K562 (cell line): ENCODE measurements at regions not wholly inside any gene's neighbourhood (a gene's known extent, or its start where the extent isn't known, plus 50 kb on each side); places are given as distances from the start of the nearest gene placed in this dataset.

ENCODE experiments used
- CEBPZ ChIP-seq: fragments of 150-350 bp; IDR thresholded peaks from 2 replicates; pipeline ENCODE4 v1.6.1; 2014; ENCODE audit warnings: low read depth, mild to moderate bottlenecking, low read length, borderline replicate concordance
- MXI1 ChIP-seq: IDR thresholded peaks from 2 replicates; pipeline ENCODE4 v1.6.1; 2011; ENCODE audit warnings: low read depth, mild to moderate bottlenecking, improper control_type of control experiment, low read length
- MYBL2 ChIP-seq, 2 experiments: fragments of 450-650 bp in 1 of 2; sonication (generic) in 1 of 2; formaldehyde crosslinking in 1 of 2; IDR thresholded peaks; 2 replicates each; pipeline versions ENCODE4 v1.6.1 to v1.8.1; 2017 to 2022; ENCODE audit warnings: borderline replicate concordance in 1 of 2, inconsistent platforms in 1 of 2, low read depth in 1 of 2, mild to moderate bottlenecking in 1 of 2, missing genetic modification reagents in 1 of 2, moderate library complexity in 1 of 2
- PHF20 ChIP-seq: fragments of 450-650 bp; IDR thresholded peaks from 2 replicates; pipeline ENCODE4 v1.6.1; 2018; ENCODE audit not compliant: partially characterized antibody
- RAD21 ChIP-seq, 2 experiments: fragments of 250-450 bp in 1 of 2; fragments of 450-650 bp in 1 of 2; sonication (Bioruptor Pico) in 1 of 2; formaldehyde crosslinking in 1 of 2; IDR thresholded peaks in 1 of 2; conservative IDR thresholded peaks in 1 of 2; 2 replicates each; pipeline versions ENCODE4 v1.4.0 to v1.8.0; 2020 to 2022; ENCODE audit warnings: mild to moderate bottlenecking in 2 of 2, moderate library complexity in 1 of 2
- RCOR1 ChIP-seq, 2 experiments: IDR thresholded peaks; 2 replicates each; pipeline ENCODE4 v1.6.1; 2012; ENCODE audit warnings: low read depth in 2 of 2, low read length in 2 of 2, borderline replicate concordance in 1 of 2, improper control_type of control experiment in 1 of 2
- SIN3A ChIP-seq, 2 experiments: fragments of 150-350 bp in 1 of 2; IDR thresholded peaks; 2 replicates each; pipeline ENCODE4 v1.6.1; 2011 to 2016; ENCODE audit warnings: borderline replicate concordance in 2 of 2, low read depth in 2 of 2, low read length in 2 of 2, mild to moderate bottlenecking in 2 of 2, moderate library complexity in 2 of 2; ENCODE audit not compliant: control insufficient read depth in 1 of 2
- SP2 ChIP-seq: IDR thresholded peaks from 2 replicates; pipeline ENCODE4 v1.6.1; 2011; ENCODE audit warnings: mild to moderate bottlenecking, low read depth, low read length, moderate library complexity; ENCODE audit not compliant: poor library complexity, severe bottlenecking; ENCODE audit errors: extremely low read depth
- TAF1 ChIP-seq: IDR thresholded peaks from 2 replicates; pipeline ENCODE4 v1.6.1; 2011; ENCODE audit warnings: mild to moderate bottlenecking, low read length, moderate library complexity; ENCODE audit not compliant: insufficient read depth, control insufficient read depth, severe bottlenecking; ENCODE audit errors: extremely low read depth
- TCF3 ChIP-seq: sonication (generic); formaldehyde crosslinking; IDR thresholded peaks from 2 replicates; pipeline ENCODE4 v1.4.0; 2020; ENCODE audit warnings: mild to moderate bottlenecking, missing genetic modification reagents
- ZNF121 ChIP-seq: sonication (generic); formaldehyde crosslinking; conservative IDR thresholded peaks from 2 replicates; pipeline ENCODE4 v1.8.0; 2022; ENCODE audit warnings: missing genetic modification reagents

GRCh38 chr14:98802044-98802443, 470.0 kb downstream of the BCL11B start:
- no peak for TF ChIP-seq SP2
- TF ChIP-seq RAD21 (CRISPR knock-in tag; conservative IDR thresholded peaks at IDR 0.05 in 1 of 2, IDR thresholded peaks at IDR 0.05 in 1 of 2), result no peak
- TF ChIP-seq TAF1, result no peak
- TF ChIP-seq MYBL2 (IDR thresholded peaks at IDR 0.05; ENCODE audit: low read depth), result no peak
- no peak for TF ChIP-seq MYBL2 (CRISPR knock-in tag; IDR thresholded peaks at IDR 0.05; ENCODE audit: borderline replicate concordance)
- no peak for TF ChIP-seq CEBPZ
- no peak for TF ChIP-seq TCF3 (CRISPR knock-in tag)
- TF ChIP-seq ZNF121 (CRISPR knock-in tag), result no peak
- TF ChIP-seq RCOR1 (IDR thresholded peaks at IDR 0.05; ENCODE audit: borderline replicate concordance in 1 of 2, low read depth in 2 of 2, low read length in 2 of 2), result no peak
- no peak for TF ChIP-seq SIN3A (IDR thresholded peaks at IDR 0.05; ENCODE audit: borderline replicate concordance in 2 of 2, control insufficient read depth in 1 of 2, low read depth in 2 of 2, low read length in 2 of 2)
- TF ChIP-seq PHF20, result no peak
- TF ChIP-seq MXI1, result no peak
